K562 (cell line): ENCODE measurements at regions not wholly inside any gene's neighbourhood (a gene's known extent, or its start where the extent isn't known, plus 50 kb on each side); places are given as distances from the start of the nearest gene placed in this dataset.

Experiments used
- ARID1B ChIP-seq: fragments of 450-650 bp; IDR thresholded peaks from 2 replicates; pipeline ENCODE4 v1.6.1; 2016; ENCODE audit warnings: antibody characterized with exemption, mild to moderate bottlenecking, inconsistent platforms
- ARNT ChIP-seq, 2 experiments: fragments of 450-650 bp; IDR thresholded peaks; 2 replicates each; pipeline ENCODE4 v1.6.1; 2016; ENCODE audit warnings: mild to moderate bottlenecking in 1 of 2
- C11orf30 ChIP-seq: fragments of 450-650 bp; IDR thresholded peaks from 2 replicates; pipeline ENCODE4 v1.6.1; 2016; ENCODE audit warnings: low read depth, mild to moderate bottlenecking
- ELF4 ChIP-seq: fragments of 450-650 bp; formaldehyde crosslinking; IDR thresholded peaks from 2 replicates; pipeline ENCODE4 v1.4.0; 2022; ENCODE audit warnings: missing genetic modification characterization
- FOXO4 ChIP-seq: fragments of 450-650 bp; formaldehyde crosslinking; IDR thresholded peaks from 2 replicates; pipeline ENCODE4 v1.4.0; 2020; ENCODE audit warnings: mild to moderate bottlenecking, moderate library complexity
- ILK ChIP-seq: fragments of 450-650 bp; IDR thresholded peaks from 2 replicates; pipeline ENCODE4 v1.6.1; 2016; ENCODE audit warnings: missing genetic modification characterization, low read depth, mild to moderate bottlenecking, missing compliant biosample characterization, moderate library complexity, borderline replicate concordance
- NR1H2 ChIP-seq: sonication (generic); formaldehyde crosslinking; IDR thresholded peaks from 2 replicates; pipeline ENCODE4 v1.4.0; 2020; ENCODE audit warnings: mild to moderate bottlenecking, missing genetic modification reagents
- PATZ1 ChIP-seq: fragments of 250-450 bp; sonication (Bioruptor Pico); IDR thresholded peaks from 2 replicates; pipeline ENCODE4 v1.5.0; 2020; ENCODE audit warnings: mild to moderate bottlenecking, borderline replicate concordance
- PKNOX1 ChIP-seq: fragments of 450-650 bp; IDR thresholded peaks from 2 replicates; pipeline ENCODE4 v1.6.1; 2016
- POLR2A ChIP-seq: fragments of 450-650 bp; conservative IDR thresholded peaks from 2 replicates; pipeline ENCODE4 v1.6.1; 2016
- POLR2B ChIP-seq: fragments of 450-650 bp; IDR thresholded peaks from 2 replicates; pipeline ENCODE4 v1.6.1; 2018; ENCODE audit warnings: low read depth; ENCODE audit not compliant: partially characterized antibody
- RBM34 ChIP-seq: fragments of 200-400 bp; formaldehyde crosslinking; IDR thresholded peaks from 2 replicates; pipeline ENCODE4 v1.6.1; 2018; ENCODE audit warnings: low read length, borderline replicate concordance; ENCODE audit not compliant: insufficient read depth
- RBM39 ChIP-seq: fragments of 200-400 bp; formaldehyde crosslinking; optimal IDR thresholded peaks from 2 replicates; pipeline ENCODE3; 2018; ENCODE audit warnings: low read depth, low read length
- TARDBP ChIP-seq: fragments of 450-650 bp; IDR thresholded peaks from 2 replicates; pipeline ENCODE4 v1.6.1; 2016
- ZBTB49 ChIP-seq: sonication (generic); formaldehyde crosslinking; IDR thresholded peaks from 2 replicates; pipeline ENCODE4 v1.8.0; 2022; ENCODE audit warnings: missing genetic modification reagents, mild to moderate bottlenecking, borderline replicate concordance
- ZBTB8A ChIP-seq: fragments of 450-650 bp; IDR thresholded peaks from 2 replicates; pipeline ENCODE4 v1.6.1; 2018; ENCODE audit warnings: mild to moderate bottlenecking, moderate library complexity; ENCODE audit not compliant: partially characterized antibody
- ZNF143 ChIP-seq: sonication (generic); formaldehyde crosslinking; IDR thresholded peaks from 2 replicates; pipeline ENCODE4 v1.9.0; 2022; ENCODE audit warnings: mild to moderate bottlenecking, missing genetic modification reagents
- ZNF395 ChIP-seq: fragments of 200-800 bp; sonication (Bioruptor generic); IDR thresholded peaks from 2 replicates; pipeline ENCODE4 v1.6.1; 2017; ENCODE audit warnings: missing genetic modification characterization, missing compliant biosample characterization
- ZNF699 ChIP-seq: fragments of 250-450 bp; sonication (Bioruptor Pico); IDR thresholded peaks from 2 replicates; pipeline ENCODE4 v1.8.0; 2021; ENCODE audit warnings: mild to moderate bottlenecking, moderate library complexity; ENCODE audit not compliant: insufficient replicate concordance

GRCh38 chr6:27834879-27835549 lies 77.2 kb downstream of the OR2B2 start (continued):
- 0 out of 2 replicates have a peak, but pooled peaks have one; percentile 63 for TF ChIP-seq FOXO4 (CRISPR knock-in tag)
- TF ChIP-seq PATZ1 (CRISPR knock-in tag) = no peak
- TF ChIP-seq ZBTB8A = no peak
- TF ChIP-seq NR1H2 = no peak
- no peak for TF ChIP-seq ZBTB49 (CRISPR knock-in tag)
- peak in 1 of 2 experiments; percentile 85; a peak in 1 of 4 replicates for TF ChIP-seq ARNT (IDR thresholded peaks at IDR 0.05)
- TF ChIP-seq ILK (tag) = no peak
- TF ChIP-seq ARID1B = peak; percentile 94
- TF ChIP-seq RBM39 = no peak
- no peak for TF ChIP-seq ZNF143
- TF ChIP-seq PKNOX1 = no peak
- peak; percentile 43 for TF ChIP-seq POLR2A
- TF ChIP-seq ELF4 (CRISPR knock-in tag) = peak; percentile 80
- no peak for TF ChIP-seq C11orf30
- no peak for TF ChIP-seq RBM34
- TF ChIP-seq ZNF395 (CRISPR knock-in tag) = 0 out of 2 replicates have a peak, but pooled peaks have one; percentile 53
- peak; percentile 60 for TF ChIP-seq POLR2B
- no peak for TF ChIP-seq TARDBP
- TF ChIP-seq ZNF699 = no peak
